AG09309 (cell line): ENCODE measurements at regions not wholly inside any gene's neighbourhood (a gene's known extent, or its start where the extent isn't known, plus 50 kb on each side); places are given as distances from the start of the nearest gene placed in this dataset.
"Not testable (repeated sequence)": the region's sequence is repeated elsewhere in the genome, so short reads cannot be mapped to it uniquely, and the experiment has no call there.

ENCODE experiments used
- DNase-seq: peaks from one replicate; pipeline ENCODE4 v3.0.0-alpha.2; 2010; ENCODE audit warnings: low read depth
- H3K4me3 ChIP-seq: 2 replicates; pipeline ENCODE4 v1.5.1; 2011; ENCODE audit warnings: mild to moderate bottlenecking, low read depth, low read length, moderate library complexity; ENCODE audit not compliant: control insufficient read depth
- CTCF ChIP-seq: IDR thresholded peaks from 2 replicates; pipeline ENCODE4 v1.5.1; 2011; ENCODE audit warnings: mild to moderate bottlenecking, low read depth, low read length, inconsistent platforms; ENCODE audit not compliant: insufficient read depth, control insufficient read depth; ENCODE audit errors: missing control alignments

GRCh38 chr21:32957545-32957944 lies 68.2 kb upstream of the OLIG2 start:
- TF ChIP-seq CTCF, result no peak
- DNase-seq, result no peak
- H3K4me3 ChIP-seq, result no peak overlapping the region

DNA sequence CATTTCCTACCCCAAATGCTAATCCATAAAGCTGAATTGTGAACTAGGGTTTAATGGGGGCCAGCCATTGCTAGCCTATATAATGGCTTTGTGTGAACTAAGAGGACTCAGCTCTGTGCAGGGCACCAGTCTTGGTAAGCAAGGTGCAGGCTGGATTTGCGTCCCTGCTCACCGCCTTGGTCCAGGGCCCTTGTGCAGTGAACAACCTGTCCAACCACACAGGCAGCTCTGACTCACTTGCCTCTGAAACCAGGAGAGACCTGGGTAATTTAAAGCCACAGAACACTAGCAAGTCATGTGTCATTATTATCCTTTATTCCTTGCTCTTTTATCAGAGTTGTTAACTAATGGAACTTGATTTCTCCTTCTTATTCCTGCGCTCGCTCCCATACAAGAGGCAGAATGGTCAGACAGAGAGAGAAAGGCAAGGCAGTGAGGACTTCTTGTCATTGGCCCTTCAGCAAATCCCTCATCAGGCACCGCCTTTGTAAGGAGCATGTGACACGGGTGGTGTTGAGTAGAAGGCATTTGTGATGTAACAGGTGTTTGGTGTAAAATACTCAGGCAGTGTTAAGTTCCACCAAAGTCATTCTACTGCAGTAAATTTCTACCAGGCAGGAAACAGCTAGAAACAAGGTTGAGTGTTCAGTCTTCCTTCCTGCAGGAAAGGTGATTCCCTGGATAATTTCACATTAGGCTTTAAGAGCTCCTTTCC lies 67.3 kb upstream of the OLIG2 start:
- TF ChIP-seq CTCF, result no peak
- DNase-seq, result no peak
- no peak overlapping the region for H3K4me3 ChIP-seq

DNA sequence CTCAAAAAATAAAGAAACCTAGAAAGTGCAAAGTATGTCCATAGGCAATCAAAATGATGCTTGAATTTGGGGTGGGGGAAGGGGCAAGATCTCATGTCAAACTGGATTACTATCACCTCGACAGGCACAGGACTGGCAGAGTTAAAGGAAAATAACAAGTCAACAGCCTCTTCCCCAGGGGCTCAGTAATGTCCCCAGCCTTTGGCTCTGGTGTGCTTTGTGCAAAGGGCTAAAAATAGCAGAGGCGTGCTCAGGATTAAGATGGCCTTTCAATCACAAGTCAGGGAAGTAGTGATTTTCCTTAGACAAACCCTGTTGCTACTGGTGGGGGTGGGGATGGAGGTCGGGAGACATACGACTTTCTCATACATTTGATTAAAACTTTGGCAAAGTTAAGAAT lies 63.5 kb upstream of the OLIG2 start:
- no peak for TF ChIP-seq CTCF
- H3K4me3 ChIP-seq, result no peak overlapping the region
- no peak for DNase-seq

DNA sequence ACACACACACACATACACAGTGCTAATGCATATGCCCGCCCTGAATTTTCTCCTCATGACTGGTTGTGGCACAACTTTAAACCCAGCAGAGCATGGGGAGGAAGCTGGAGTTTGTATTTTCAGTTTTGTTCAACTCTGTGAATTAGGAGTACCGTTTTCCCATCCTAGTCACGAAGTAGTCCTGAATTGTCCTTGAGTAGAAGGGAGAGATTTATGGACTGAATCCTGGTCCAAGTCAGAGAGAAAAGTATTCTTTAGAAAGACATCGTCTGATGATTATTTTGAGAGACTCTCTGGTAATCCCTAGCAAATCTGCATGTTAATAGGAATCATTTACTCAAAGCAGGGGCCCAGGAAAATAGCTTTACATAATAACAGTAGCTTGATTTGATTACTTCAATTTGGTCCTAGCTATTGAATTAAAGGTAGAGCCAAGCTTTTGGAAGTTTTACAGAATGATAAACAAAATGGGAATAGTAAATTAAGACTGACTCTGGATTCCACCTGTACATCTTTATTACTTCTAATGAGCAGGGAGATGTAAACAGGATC lies 60.5 kb upstream of the OLIG2 start:
- H3K4me3 ChIP-seq, result no peak overlapping the region
- no peak for TF ChIP-seq CTCF
- no peak for DNase-seq

GRCh38 chr21:32966120-32966519 lies 59.6 kb upstream of the OLIG2 start:
- no peak for DNase-seq
- TF ChIP-seq CTCF, result no peak
- no peak overlapping the region for H3K4me3 ChIP-seq

DNA sequence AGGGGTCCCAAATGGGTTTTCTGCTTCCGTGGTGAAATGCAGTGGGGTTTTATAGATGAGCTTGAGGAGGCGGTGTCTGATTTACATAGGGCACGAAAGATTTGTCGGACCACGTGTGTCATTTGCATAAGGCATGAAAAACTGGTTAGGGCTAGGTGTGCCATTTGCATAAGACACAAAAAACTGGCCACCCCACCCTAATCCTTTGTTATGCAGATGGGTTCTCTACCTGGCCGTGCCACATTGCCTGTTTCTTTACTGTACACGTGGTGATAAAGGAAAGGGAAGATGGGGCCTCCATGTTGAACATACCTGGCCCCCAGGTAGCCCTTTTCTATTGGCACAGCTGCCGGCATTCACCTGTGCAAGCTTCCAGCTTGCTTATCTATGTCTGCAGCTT lies 57.6 kb upstream of the OLIG2 start:
- not testable (repeated sequence) for H3K4me3 ChIP-seq, DNase-seq

DNA sequence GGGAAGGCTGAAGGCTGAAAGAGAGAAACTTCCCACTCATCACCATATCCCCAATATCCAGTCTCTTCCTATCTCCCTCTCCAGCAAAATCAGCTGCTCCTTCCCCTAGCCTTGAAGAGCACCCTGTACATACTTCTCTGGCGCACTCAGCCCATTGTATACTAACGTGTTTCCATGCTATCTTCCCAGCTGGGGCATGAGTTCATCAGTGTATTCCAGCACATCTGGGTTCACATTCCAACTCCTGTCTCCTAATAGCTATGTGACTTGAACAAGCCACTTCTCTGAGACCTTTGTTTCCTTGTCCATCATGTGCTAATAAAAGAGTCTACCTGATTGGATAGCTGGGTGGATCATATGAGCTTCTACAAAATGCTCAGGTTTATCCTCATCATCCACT lies 51.1 kb upstream of the OLIG2 start:
- TF ChIP-seq CTCF, result no peak
- H3K4me3 ChIP-seq, result no peak overlapping the region
- DNase-seq, result no peak
